Mesendoderm (in vitro differentiated cells): ENCODE measurements at regions not wholly inside any gene's neighbourhood (a gene's known extent, or its start where the extent isn't known, plus 50 kb on each side); places are given as distances from the start of the nearest gene placed in this dataset.

Experiments used
- DNase-seq: peaks from one replicate; pipeline ENCODE4 v3.0.0; 2013
- H2AK5ac ChIP-seq: 2 replicates; pipeline ENCODE4 v1.6.1; 2013; ENCODE audit warnings: low read length, inconsistent platforms
- H2BK120ac ChIP-seq: 2 replicates; pipeline ENCODE4 v1.6.1; 2013; ENCODE audit warnings: low read depth, mild to moderate bottlenecking, low read length, moderate library complexity, mixed read lengths
- H2BK15ac ChIP-seq: replicated peaks from 2 replicates; pipeline ENCODE4 v1.6.1; 2013; ENCODE audit warnings: low read depth, mild to moderate bottlenecking, moderate library complexity
- H2BK5ac ChIP-seq: 2 replicates; pipeline ENCODE4 v1.6.1; 2013; ENCODE audit warnings: low read length, inconsistent platforms
- H3K18ac ChIP-seq: 2 replicates; pipeline ENCODE4 v1.6.1; 2013; ENCODE audit warnings: mild to moderate bottlenecking, low read length, mixed read lengths
- H3K23ac ChIP-seq: one replicate; pipeline ENCODE4 v1.6.1; 2013; ENCODE audit warnings: low read length
- H3K27ac ChIP-seq: 2 replicates; pipeline ENCODE4 v1.5.1; 2013; ENCODE audit warnings: low read depth, mild to moderate bottlenecking, inconsistent platforms, low read length, moderate library complexity
- H3K27me3 ChIP-seq: 2 replicates; pipeline ENCODE4 v1.6.1; 2013; ENCODE audit warnings: low read length, control low read depth, mild to moderate bottlenecking, inconsistent platforms; ENCODE audit not compliant: insufficient read depth, poor library complexity
- H3K36me3 ChIP-seq: 2 replicates; pipeline ENCODE4 v1.6.1; 2013; ENCODE audit warnings: low read length, inconsistent platforms; ENCODE audit not compliant: control insufficient read depth, insufficient read depth
- H3K4ac ChIP-seq: one replicate; pipeline ENCODE4 v1.6.1; 2013; ENCODE audit warnings: low read depth, mild to moderate bottlenecking, low read length, moderate library complexity
- H3K4me1 ChIP-seq: 2 replicates; pipeline ENCODE4 v1.6.1; 2013; ENCODE audit warnings: low read depth, low read length, inconsistent platforms; ENCODE audit not compliant: control insufficient read depth
- H3K4me2 ChIP-seq: 2 replicates; pipeline ENCODE4 v1.6.1; 2013; ENCODE audit warnings: low read length
- H3K4me3 ChIP-seq: 2 replicates; pipeline ENCODE4 v1.5.1; 2013; ENCODE audit warnings: mild to moderate bottlenecking, low read length
- H3K56ac ChIP-seq: one replicate; pipeline ENCODE4 v1.6.1; 2013; ENCODE audit warnings: low read length
- H3K79me1 ChIP-seq: 2 replicates; pipeline ENCODE4 v1.6.1; 2013; ENCODE audit warnings: low read length, inconsistent platforms
- H3K79me2 ChIP-seq: 2 replicates; pipeline ENCODE4 v1.6.1; 2013; ENCODE audit warnings: mild to moderate bottlenecking, low read length; ENCODE audit not compliant: control insufficient read depth, insufficient read depth
- H3K9ac ChIP-seq: 2 replicates; pipeline ENCODE4 v1.6.1; 2013; ENCODE audit warnings: low read length, inconsistent platforms
- H4K5ac ChIP-seq: one replicate; pipeline ENCODE4 v1.6.1; 2013; ENCODE audit warnings: low read length
- H4K8ac ChIP-seq: one replicate; pipeline ENCODE4 v1.6.1; 2013; ENCODE audit warnings: low read depth, mild to moderate bottlenecking, control low read depth, low read length, moderate library complexity
- WGBS: extraction: QIAGEN DNeasy Blood & Tissue Kit; methylation state at CpG from one replicate; pipeline ENCODE4 v1.1.7; 2013; ENCODE audit warnings: low lambda C conversion rate, missing lambda C conversion rate; ENCODE audit not compliant: insufficient coverage; ENCODE audit errors: extremely low coverage; 5-methylcytosine and 5-hydroxymethylcytosine counted together

GRCh38 chr18:46268671-46269070 lies 164.5 kb downstream of the HAUS1 start:
- Histone ChIP-seq H3K4me1 (peaks cover 15% of the 10 kb centered on the region), H4K8ac (no peak overlapping the region), H3K36me3 (no peaks in the 10 kb centered on the region), H3K4me2 (no peak overlapping the region), H4K5ac (no peak overlapping the region), H3K18ac (no peak overlapping the region), H2BK15ac (no peak overlapping the region), H3K4me3 (no peak overlapping the region), H3K79me1 (no peaks in the 10 kb centered on the region), H3K27ac (no peak overlapping the region), H3K23ac (no peak overlapping the region), H3K56ac (no peak overlapping the region), H2BK5ac (no peak overlapping the region), H3K4ac (no peak overlapping the region), H3K9ac (no peak overlapping the region), H2AK5ac (no peak overlapping the region), H2BK120ac (no peak overlapping the region), H3K27me3 (no peaks in the 10 kb centered on the region), H3K79me2 (no peaks in the 10 kb centered on the region)
- no CpG with 5 or more reads among the region's 2 CpGs for WGBS
- no peak for DNase-seq

GRCh38 chr18:46269275-46269674 lies 165.1 kb downstream of the HAUS1 start:
- Histone ChIP-seq H3K9ac (no peak overlapping the region), H2AK5ac (no peak overlapping the region), H3K27me3 (no peaks in the 10 kb centered on the region), H3K4me2 (no peak overlapping the region), H3K4ac (no peak overlapping the region), H3K18ac (no peak overlapping the region), H3K79me2 (no peaks in the 10 kb centered on the region), H3K4me3 (no peak overlapping the region), H3K27ac (no peak overlapping the region), H3K79me1 (no peaks in the 10 kb centered on the region), H3K56ac (no peak overlapping the region), H2BK120ac (no peak overlapping the region), H4K5ac (no peak overlapping the region), H3K4me1 (peaks cover 15% of the 10 kb centered on the region), H4K8ac (no peak overlapping the region), H3K23ac (no peak overlapping the region), H2BK5ac (no peak overlapping the region), H2BK15ac (no peak overlapping the region), H3K36me3 (no peaks in the 10 kb centered on the region)
- DNase-seq, result no peak
- WGBS, result no CpG with 5 or more reads among the region's 1 CpG

GRCh38 chr18:46271488-46271887 lies 167.3 kb downstream of the HAUS1 start:
- H3K79me1 ChIP-seq, result no peaks in the 10 kb centered on the region
- H3K4me3 ChIP-seq, result no peak overlapping the region
- H3K23ac ChIP-seq, result no peak overlapping the region
- H3K27me3 ChIP-seq, result no peaks in the 10 kb centered on the region
- H2BK120ac ChIP-seq, result no peak overlapping the region
- no peaks in the 10 kb centered on the region for H3K36me3 ChIP-seq
- no peak overlapping the region for H3K27ac ChIP-seq
- H4K8ac ChIP-seq, result no peak overlapping the region
- DNase-seq, result no peak
- no peak overlapping the region for H3K18ac ChIP-seq
- WGBS, result no CpG with 5 or more reads among the region's 2 CpGs
- H3K4ac ChIP-seq, result no peak overlapping the region
- no peak overlapping the region for H2BK15ac ChIP-seq
- H3K4me2 ChIP-seq, result no peak overlapping the region
- no peak overlapping the region for H3K9ac ChIP-seq
- H2BK5ac ChIP-seq, result no peak overlapping the region
- no peak overlapping the region for H4K5ac ChIP-seq
- H2AK5ac ChIP-seq, result no peak overlapping the region
- no peaks in the 10 kb centered on the region for H3K79me2 ChIP-seq
- H3K56ac ChIP-seq, result no peak overlapping the region
- H3K4me1 ChIP-seq, result peaks cover 5% of the 10 kb centered on the region

- no peak overlapping the region for H2AK5ac ChIP-seq
- no peak overlapping the region for H3K27ac ChIP-seq
- no peak overlapping the region for H2BK5ac ChIP-seq
- no peaks in the 10 kb centered on the region for H3K79me1 ChIP-seq
- H4K5ac ChIP-seq, result no peak overlapping the region
- H3K4ac ChIP-seq, result no peak overlapping the region
- H3K18ac ChIP-seq, result no peak overlapping the region
- H2BK15ac ChIP-seq, result no peak overlapping the region
- H2BK120ac ChIP-seq, result no peak overlapping the region
- H3K4me2 ChIP-seq, result no peak overlapping the region
- peak; percentile 46 for DNase-seq
- no peaks in the 10 kb centered on the region for H3K79me2 ChIP-seq
- H3K9ac ChIP-seq, result no peak overlapping the region
- no CpG with 5 or more reads among the region's 1 CpG for WGBS
- H3K36me3 ChIP-seq, result no peaks in the 10 kb centered on the region
- no peak overlapping the region for H3K23ac ChIP-seq
- peaks cover 2% of the 10 kb centered on the region for H3K4me1 ChIP-seq
- H4K8ac ChIP-seq, result no peak overlapping the region
- H3K4me3 ChIP-seq, result no peak overlapping the region
- no peak overlapping the region for H3K56ac ChIP-seq
- H3K27me3 ChIP-seq, result no peaks in the 10 kb centered on the region
Measured at GRCh38 chr18:46273861-46274260, 169.7 kb downstream of the HAUS1 start.

- no peak overlapping the region for H3K4me2 ChIP-seq
- H4K5ac ChIP-seq, result no peak overlapping the region
- no peak overlapping the region for H3K23ac ChIP-seq
- no peaks in the 10 kb centered on the region for H3K27me3 ChIP-seq
- no peak overlapping the region for H4K8ac ChIP-seq
- H3K4me3 ChIP-seq, result no peak overlapping the region
- H3K79me1 ChIP-seq, result no peaks in the 10 kb centered on the region
- WGBS, result no CpG with 5 or more reads among the region's 1 CpG
- H3K18ac ChIP-seq, result no peak overlapping the region
- H3K36me3 ChIP-seq, result no peaks in the 10 kb centered on the region
- H2AK5ac ChIP-seq, result no peak overlapping the region
- H2BK15ac ChIP-seq, result no peak overlapping the region
- H3K56ac ChIP-seq, result no peak overlapping the region
- no peak overlapping the region for H2BK120ac ChIP-seq
- H3K4me1 ChIP-seq, result peaks cover 2% of the 10 kb centered on the region
- no peaks in the 10 kb centered on the region for H3K79me2 ChIP-seq
- peak; percentile 67 for DNase-seq
- H3K4ac ChIP-seq, result no peak overlapping the region
- no peak overlapping the region for H2BK5ac ChIP-seq
- H3K9ac ChIP-seq, result no peak overlapping the region
- no peak overlapping the region for H3K27ac ChIP-seq
Measured at GRCh38 chr18:46274266-46274665, 170.1 kb downstream of the HAUS1 start.

GRCh38 chr18:46275370-46275769 lies 171.2 kb downstream of the HAUS1 start:
- no peaks in the 10 kb centered on the region for H3K79me2 ChIP-seq
- DNase-seq, result no peak
- no peak overlapping the region for H2AK5ac ChIP-seq
- no peak overlapping the region for H3K4me3 ChIP-seq
- no peak overlapping the region for H3K18ac ChIP-seq
- H2BK15ac ChIP-seq, result no peak overlapping the region
- no peak overlapping the region for H3K27ac ChIP-seq
- H3K56ac ChIP-seq, result no peak overlapping the region
- H3K27me3 ChIP-seq, result no peaks in the 10 kb centered on the region
- WGBS, result no CpG with 5 or more reads among the region's 4 CpGs
- H3K4ac ChIP-seq, result no peak overlapping the region
- H4K5ac ChIP-seq, result no peak overlapping the region
- no peaks in the 10 kb centered on the region for H3K36me3 ChIP-seq
- H3K9ac ChIP-seq, result no peak overlapping the region
- no peak overlapping the region for H3K23ac ChIP-seq
- no peak overlapping the region for H3K4me2 ChIP-seq
- H4K8ac ChIP-seq, result no peak overlapping the region
- no peak overlapping the region for H2BK120ac ChIP-seq
- no peak overlapping the region for H2BK5ac ChIP-seq
- H3K4me1 ChIP-seq, result peaks cover 2% of the 10 kb centered on the region
- H3K79me1 ChIP-seq, result no peaks in the 10 kb centered on the region
